ENCODE measurements at regions not wholly inside any gene's neighbourhood (a gene's known extent, or its start where the extent isn't known, plus 50 kb on each side); places are given as distances from the start of the nearest gene placed in this dataset.
"Not testable (repeated sequence)": the region's sequence is repeated elsewhere in the genome, so short reads cannot be mapped to it uniquely, and the experiment has no call there.

GRCh38 chr2:7094231-7094741, 177.1 kb downstream of the RNF144A start:
- DNase-seq: no peak

GRCh38 chr2:7096726-7097352, 179.6 kb downstream of the RNF144A start:
- DNase-seq: no peak

GRCh38 chr2:7097353-7097895, 180.2 kb downstream of the RNF144A start:
- peak; percentile 60 to 72 for DNase-seq

- DNase-seq: no peak
Measured at GRCh38 chr2:7098816-7099215, 181.6 kb downstream of the RNF144A start.

- DNase-seq: not testable (repeated sequence)
Measured at GRCh38 chr2:7099687-7100086, 182.5 kb downstream of the RNF144A start.

GRCh38 chr2:7102826-7103225, 185.6 kb downstream of the RNF144A start:
- no peak for DNase-seq

GRCh38 chr2:7108792-7109532, 191.8 kb downstream of the RNF144A start:
- no peak for DNase-seq

GRCh38 chr2:7109533-7109885, 192.3 kb downstream of the RNF144A start:
- DNase-seq: no peak

GRCh38 chr2:7111626-7112025, 194.4 kb downstream of the RNF144A start:
- no peak for DNase-seq

- DNase-seq: no peak
Measured at GRCh38 chr2:7115364-7115763, 198.2 kb downstream of the RNF144A start.

- no peak for DNase-seq
Measured at GRCh38 chr2:7115906-7116305, 198.7 kb downstream of the RNF144A start.

- DNase-seq: no peak
Measured at GRCh38 chr2:7116511-7116910, 199.3 kb downstream of the RNF144A start.

GRCh38 chr2:7117076-7117475, 199.9 kb downstream of the RNF144A start:
- DNase-seq: no peak

- DNase-seq: no peak
Measured at GRCh38 chr2:7118606-7119131, 201.5 kb downstream of the RNF144A start.

GRCh38 chr2:7119132-7119835, 202.1 kb downstream of the RNF144A start:
- DNase-seq: peak; percentile 33 to 54

GRCh38 chr2:7121851-7122250, 204.6 kb downstream of the RNF144A start:
- no peak for DNase-seq

GRCh38 chr2:7127156-7127555, 209.9 kb downstream of the RNF144A start:
- no peak for DNase-seq

GRCh38 chr2:7127687-7128086, 210.5 kb downstream of the RNF144A start:
- DNase-seq: no peak

- DNase-seq: no peak
Measured at GRCh38 chr2:7131261-7131660, 214.0 kb downstream of the RNF144A start.

- no peak for DNase-seq
Measured at GRCh38 chr2:7132753-7133152, 215.5 kb downstream of the RNF144A start.

- DNase-seq: no peak
Measured at GRCh38 chr2:7133521-7133920, 216.3 kb downstream of the RNF144A start.

GRCh38 chr2:7140306-7140705, 223.1 kb downstream of the RNF144A start:
- DNase-seq: no peak

Data from right lung (tissue), 2 donors.